Small intestine (tissue), 7 donors: ENCODE measurements at regions not wholly inside any gene's neighbourhood (a gene's known extent, or its start where the extent isn't known, plus 50 kb on each side); places are given as distances from the start of the nearest gene placed in this dataset.
A peak's percentile ranks its signal among the peaks of the same experiment; 100 is the strongest.
"Not testable (repeated sequence)": the region's sequence is repeated elsewhere in the genome, so short reads cannot be mapped to it uniquely, and the experiment has no call there.

Source experiments
- DNase-seq, 2 donors: peaks; one replicate each; pipeline versions ENCODE4 v3.0.0 to v3.0.0-alpha.2; 2013
- FAIRE-seq: peaks from 2 replicates; lab custom pipeline; 2012; peaks lifted over from hg19 to GRCh38; lab: Jason Lieb, UNC
- H3K27ac ChIP-seq, 3 donors: one replicate each; pipeline ENCODE4 v1.5.1; 2013; ENCODE audit warnings: low read length in 2 of 3, mild to moderate bottlenecking in 2 of 3, control low read depth in 1 of 3, inconsistent platforms in 1 of 3, low read depth in 1 of 3, moderate library complexity in 1 of 3
- H3K27me3 ChIP-seq, 3 donors: one replicate each; pipeline ENCODE4 v1.6.1; 2013; ENCODE audit warnings: low read length in 3 of 3, inconsistent platforms in 1 of 3; ENCODE audit not compliant: control insufficient read depth in 3 of 3, insufficient read depth in 3 of 3
- H3K36me3 ChIP-seq, 3 donors: one replicate each; pipeline ENCODE4 v1.6.1; 2013; ENCODE audit warnings: low read length in 3 of 3, inconsistent platforms in 1 of 3, low read depth in 1 of 3, mild to moderate bottlenecking in 1 of 3, moderate library complexity in 1 of 3; ENCODE audit not compliant: control insufficient read depth in 3 of 3, insufficient read depth in 2 of 3
- H3K4me1 ChIP-seq, 3 donors: one replicate each; pipeline ENCODE4 v1.6.1; 2013; ENCODE audit warnings: low read length in 2 of 3, inconsistent platforms in 1 of 3, low read depth in 1 of 3, mild to moderate bottlenecking in 1 of 3, moderate library complexity in 1 of 3; ENCODE audit not compliant: control insufficient read depth in 3 of 3, insufficient read depth in 2 of 3
- H3K4me3 ChIP-seq, 3 donors: one replicate each; pipeline ENCODE4 v1.5.1; 2013; ENCODE audit warnings: low read length in 3 of 3, control low read depth in 1 of 3, inconsistent platforms in 1 of 3, low read depth in 1 of 3, mild to moderate bottlenecking in 1 of 3, moderate library complexity in 1 of 3
- H3K9me3 ChIP-seq, 2 donors: one replicate each; pipeline ENCODE4 v1.6.1; 2013; ENCODE audit warnings: low read depth in 1 of 2, low read length in 1 of 2; ENCODE audit not compliant: control insufficient read depth in 2 of 2, insufficient read depth in 1 of 2
- WGBS, 3 donors: extraction: QIAGEN DNeasy Blood & Tissue Kit; methylation state at CpG; one replicate each; pipeline ENCODE4 v1.1.7; 2013; 5-methylcytosine and 5-hydroxymethylcytosine counted together
- donor health status: healthy with polysubstance abuse.
- donor health status: control.
- donor health status: control.
- donor health status: Bipolar disorder and iron deficiency.
- donor health status: healthy.

- not testable (repeated sequence) for DNase-seq, H3K27ac ChIP-seq, H3K4me1 ChIP-seq, H3K9me3 ChIP-seq, H3K4me3 ChIP-seq, H3K27me3 ChIP-seq, H3K36me3 ChIP-seq, FAIRE-seq
- 59 to 76% (median 69%) methylated on average over 12 of the region's 12 CpGs for WGBS, 3 donors
Measured at GRCh38 chr16:88164196-88165039, 213.2 kb downstream of the BANP start.

GRCh38 chr16:88165040-88165544 lies 213.9 kb downstream of the BANP start:
- H3K27me3 ChIP-seq, H3K27ac ChIP-seq, H3K4me3 ChIP-seq, H3K4me1 ChIP-seq, H3K36me3 ChIP-seq, FAIRE-seq, H3K9me3 ChIP-seq, DNase-seq: not testable (repeated sequence)
- WGBS, 3 donors = 84 to 88% (median 86%) methylated on average over 9 of the region's 9 CpGs

GRCh38 chr16:88165683-88166082 lies 214.4 kb downstream of the BANP start:
- H3K4me1 ChIP-seq, H3K9me3 ChIP-seq, H3K27ac ChIP-seq, FAIRE-seq, DNase-seq, H3K4me3 ChIP-seq, H3K36me3 ChIP-seq, H3K27me3 ChIP-seq: not testable (repeated sequence)
- WGBS, 3 donors = 82 to 87% (median 85%) methylated on average over 15 of the region's 15 CpGs

- WGBS, 3 donors = 65 to 89% (median 82%) methylated on average over 14 to 15 of the region's 16 CpGs
- H3K4me1 ChIP-seq, H3K27me3 ChIP-seq, H3K4me3 ChIP-seq, H3K9me3 ChIP-seq, H3K27ac ChIP-seq, FAIRE-seq, DNase-seq, H3K36me3 ChIP-seq: not testable (repeated sequence)
Measured at GRCh38 chr16:88166209-88166773, 215.1 kb downstream of the BANP start.

GRCh38 chr16:88167798-88168556 lies 214.8 kb upstream of the ZNF469 start:
- not testable (repeated sequence) for H3K9me3 ChIP-seq, H3K27me3 ChIP-seq, FAIRE-seq, H3K4me1 ChIP-seq, H3K27ac ChIP-seq, H3K36me3 ChIP-seq, DNase-seq, H3K4me3 ChIP-seq
- WGBS, 3 donors = 12 to 37% (median 30%) methylated on average over 22 of the region's 22 CpGs

DNA sequence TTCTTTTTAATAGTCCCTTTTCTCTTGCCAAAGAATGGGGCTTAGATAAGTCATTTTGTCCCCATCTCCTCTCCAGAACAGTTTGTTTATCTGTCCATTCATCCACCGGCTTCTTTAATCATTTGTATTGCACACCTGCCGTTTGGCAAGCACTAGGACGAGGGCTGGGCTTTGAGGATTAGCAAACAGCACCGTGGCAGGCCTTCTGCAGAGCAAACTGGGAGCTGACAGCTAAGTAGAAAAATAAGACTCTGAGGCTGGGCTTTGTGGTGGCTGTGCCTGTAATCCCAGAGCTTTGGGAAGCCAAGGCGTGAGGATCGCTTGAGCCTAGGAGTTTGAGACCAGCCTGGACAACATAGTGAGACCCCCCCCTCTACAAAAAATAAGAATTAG lies 214.2 kb upstream of the ZNF469 start:
- not testable (repeated sequence) for H3K27me3 ChIP-seq, FAIRE-seq, H3K27ac ChIP-seq, H3K9me3 ChIP-seq, H3K4me1 ChIP-seq, H3K36me3 ChIP-seq, H3K4me3 ChIP-seq
- peak in 1 of 2 donors; percentile 26 for DNase-seq
- WGBS, 3 donors = 12 to 43% (median 19%) methylated on average over 6 of the region's 6 CpGs

- not testable (repeated sequence) for H3K36me3 ChIP-seq, H3K27me3 ChIP-seq, DNase-seq, H3K27ac ChIP-seq, H3K4me1 ChIP-seq, FAIRE-seq, H3K9me3 ChIP-seq, H3K4me3 ChIP-seq
- 83 to 90% (median 85%) methylated on average over 25 to 26 of the region's 26 CpGs for WGBS, 3 donors
Measured at GRCh38 chr16:88169136-88169830, 213.5 kb upstream of the ZNF469 start.

- H3K9me3 ChIP-seq, DNase-seq, H3K4me1 ChIP-seq, H3K4me3 ChIP-seq, FAIRE-seq, H3K27ac ChIP-seq, H3K36me3 ChIP-seq, H3K27me3 ChIP-seq: not testable (repeated sequence)
- 89 to 94% (median 90%) methylated on average over 8 of the region's 8 CpGs for WGBS, 3 donors
Measured at GRCh38 chr16:88169831-88170165, 213.0 kb upstream of the ZNF469 start.
